Tibial nerve (tissue), 3 donors: ENCODE measurements at regions not wholly inside any gene's neighbourhood (a gene's known extent, or its start where the extent isn't known, plus 50 kb on each side); places are given as distances from the start of the nearest gene placed in this dataset.

Experiments
- POLR2A ChIP-seq, 2 donors: fragments of 450-650 bp; IDR thresholded peaks; one replicate each; pipeline ENCODE4 v1.6.1; 2017; ENCODE audit warnings: antibody characterized with exemption in 2 of 2, mild to moderate bottlenecking in 2 of 2, moderate library complexity in 2 of 2
- TF ChIP-seq, protein P1 (sequence below), 5 experiments: fragments of 200-600 bp in 3 of 5; fragments of 450-650 bp in 2 of 5; sonication (generic) in 3 of 5; IDR thresholded peaks; one replicate each; pipeline ENCODE4 v1.5.1; 2016 to 2019; ENCODE audit warnings: antibody characterized with exemption in 5 of 5, mild to moderate bottlenecking in 3 of 5, moderate library complexity in 2 of 5

DNA sequence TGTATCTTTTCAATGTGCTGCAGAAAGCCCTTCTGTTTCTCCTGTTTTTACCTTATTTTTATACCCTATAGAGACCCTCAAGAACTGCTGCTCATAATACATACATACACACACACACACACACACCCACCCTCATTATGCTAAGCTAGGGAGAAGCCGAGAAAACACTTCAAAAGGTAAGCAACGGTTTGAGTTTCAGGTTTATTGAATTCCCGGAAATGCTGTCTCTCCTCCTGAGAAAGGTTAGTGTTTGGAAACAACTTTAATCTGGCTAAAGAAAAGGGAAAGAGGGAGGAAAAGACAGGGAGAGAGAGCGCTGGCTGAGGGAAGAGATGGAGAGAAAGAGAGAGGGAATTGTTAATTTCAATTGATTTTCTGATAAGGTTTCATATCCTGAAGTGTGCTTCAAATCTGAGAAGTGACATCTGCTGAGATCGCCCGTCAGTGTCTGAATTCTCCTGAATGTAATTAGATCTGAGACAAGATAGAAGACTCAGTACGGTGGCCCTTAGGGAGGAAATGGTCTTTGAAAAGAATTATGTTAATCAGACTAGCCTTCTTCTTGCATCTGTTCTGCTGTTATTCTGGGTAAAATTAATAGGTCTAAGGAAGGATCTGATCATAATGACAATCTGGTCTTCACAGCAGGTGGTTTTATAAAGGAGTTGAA is 169.1 kb downstream of the NXPE2 start:
- TF ChIP-seq, protein P1, sequence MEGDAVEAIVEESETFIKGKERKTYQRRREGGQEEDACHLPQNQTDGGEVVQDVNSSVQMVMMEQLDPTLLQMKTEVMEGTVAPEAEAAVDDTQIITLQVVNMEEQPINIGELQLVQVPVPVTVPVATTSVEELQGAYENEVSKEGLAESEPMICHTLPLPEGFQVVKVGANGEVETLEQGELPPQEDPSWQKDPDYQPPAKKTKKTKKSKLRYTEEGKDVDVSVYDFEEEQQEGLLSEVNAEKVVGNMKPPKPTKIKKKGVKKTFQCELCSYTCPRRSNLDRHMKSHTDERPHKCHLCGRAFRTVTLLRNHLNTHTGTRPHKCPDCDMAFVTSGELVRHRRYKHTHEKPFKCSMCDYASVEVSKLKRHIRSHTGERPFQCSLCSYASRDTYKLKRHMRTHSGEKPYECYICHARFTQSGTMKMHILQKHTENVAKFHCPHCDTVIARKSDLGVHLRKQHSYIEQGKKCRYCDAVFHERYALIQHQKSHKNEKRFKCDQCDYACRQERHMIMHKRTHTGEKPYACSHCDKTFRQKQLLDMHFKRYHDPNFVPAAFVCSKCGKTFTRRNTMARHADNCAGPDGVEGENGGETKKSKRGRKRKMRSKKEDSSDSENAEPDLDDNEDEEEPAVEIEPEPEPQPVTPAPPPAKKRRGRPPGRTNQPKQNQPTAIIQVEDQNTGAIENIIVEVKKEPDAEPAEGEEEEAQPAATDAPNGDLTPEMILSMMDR (IDR thresholded peaks at IDR 0.05), result no peak
- TF ChIP-seq POLR2A (IDR thresholded peaks at IDR 0.05), result no peak
